NT2/D1 (cell line): ENCODE measurements at regions not wholly inside any gene's neighbourhood (a gene's known extent, or its start where the extent isn't known, plus 50 kb on each side); places are given as distances from the start of the nearest gene placed in this dataset.

ENCODE experiments used
- DNase-seq: peaks from one replicate; pipeline ENCODE4 v3.0.0-alpha.2; 2011; ENCODE audit warnings: low read depth, low spot score
- H3K27me3 ChIP-seq: 2 replicates; pipeline ENCODE4 v1.6.0; 2011; ENCODE audit warnings: mild to moderate bottlenecking; ENCODE audit not compliant: insufficient read length, insufficient read depth
- H3K36me3 ChIP-seq: 2 replicates; pipeline ENCODE4 v1.6.1; 2011; ENCODE audit warnings: mild to moderate bottlenecking, low read length, mixed read lengths; ENCODE audit not compliant: insufficient read depth, insufficient read length
- H3K4me1 ChIP-seq: 2 replicates; pipeline ENCODE4 v1.5.1; 2011; ENCODE audit not compliant: insufficient read depth, insufficient read length
- H3K4me3 ChIP-seq: 2 replicates; pipeline ENCODE4 v1.5.1; 2011; ENCODE audit warnings: low read depth; ENCODE audit not compliant: insufficient read length
- H3K9ac ChIP-seq: 2 replicates; pipeline ENCODE4 v1.6.0; 2011; ENCODE audit warnings: low read depth; ENCODE audit not compliant: insufficient read length
- H3K9me3 ChIP-seq: 2 replicates; pipeline ENCODE4 v1.5.1; 2011; ENCODE audit warnings: mild to moderate bottlenecking, low read length; ENCODE audit not compliant: insufficient read depth
- SUZ12 ChIP-seq: IDR thresholded peaks from 2 replicates; pipeline ENCODE4 v1.6.1; 2011; ENCODE audit not compliant: insufficient read length, insufficient read depth; ENCODE audit errors: extremely low read depth
- YY1 ChIP-seq: IDR thresholded peaks from 2 replicates; pipeline ENCODE4 v1.6.1; 2011; ENCODE audit not compliant: insufficient read length, insufficient read depth
- ZNF274 ChIP-seq: IDR thresholded peaks from 2 replicates; pipeline ENCODE4 v1.6.1; 2011; ENCODE audit warnings: mild to moderate bottlenecking, low read depth, low read length

DNA sequence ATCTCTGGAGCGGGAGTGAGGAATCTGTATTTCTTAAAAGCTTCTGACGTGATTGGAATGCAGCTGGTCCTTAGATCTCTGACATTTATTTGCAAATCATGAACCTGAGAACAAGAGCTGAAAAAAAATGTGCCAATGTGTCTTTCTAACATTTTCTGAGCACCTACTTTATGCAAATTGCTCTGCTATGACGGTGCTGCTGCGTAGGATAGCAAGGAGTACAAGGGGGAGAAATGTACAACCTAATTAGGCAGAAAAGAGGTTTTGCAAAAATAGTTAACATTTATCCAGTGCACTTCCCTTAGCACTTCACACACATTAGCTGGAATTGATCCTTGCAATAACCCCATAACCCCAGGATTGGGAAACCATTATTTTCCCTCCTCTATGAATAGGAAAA lies 357.5 kb downstream of the TLE4 start:
- Histone ChIP-seq H3K4me3 (no peak overlapping the region), H3K27me3 (no peaks in the 10 kb centered on the region), H3K4me1 (no peaks in the 10 kb centered on the region), H3K36me3 (no peaks in the 10 kb centered on the region), H3K9me3 (no peaks in the 10 kb centered on the region), H3K9ac (no peak overlapping the region)
- TF ChIP-seq YY1 (no peak), SUZ12 (no peak), ZNF274 (no peak)
- no peak for DNase-seq

DNA sequence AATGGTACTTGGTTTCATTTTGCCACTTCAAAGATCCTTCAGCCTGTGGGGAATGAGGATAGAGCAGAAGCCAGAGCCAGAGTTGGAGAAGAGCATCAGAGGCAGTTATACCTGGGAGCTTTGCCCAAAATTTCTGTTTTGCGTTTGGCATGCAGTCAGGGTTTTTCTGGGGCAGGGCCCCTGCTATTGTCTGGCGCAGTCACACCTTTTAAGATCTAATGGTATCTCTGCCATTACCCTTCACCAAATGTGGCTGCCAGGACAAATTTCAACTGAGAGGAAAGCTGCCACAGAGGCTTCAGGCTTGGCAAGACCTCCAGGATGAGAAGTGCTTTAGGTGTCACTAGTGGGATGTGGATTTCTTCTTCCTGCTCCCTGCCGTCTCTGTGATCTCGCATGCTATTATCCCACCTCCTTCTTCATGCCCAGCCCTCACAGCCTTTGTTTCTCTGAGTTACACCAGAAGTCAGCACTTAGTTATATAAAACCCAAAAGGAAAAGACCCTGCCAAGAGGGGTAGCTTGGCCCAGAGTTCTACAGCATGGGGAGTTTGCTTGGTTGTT lies 357.0 kb downstream of the TLE4 start:
- H3K9me3 ChIP-seq = no peaks in the 10 kb centered on the region
- no peak overlapping the region for H3K4me3 ChIP-seq

GRCh38 chr9:79925326-79925725 lies 353.6 kb downstream of the TLE4 start:
- Histone ChIP-seq H3K4me1 (no peaks in the 10 kb centered on the region), H3K9me3 (no peaks in the 10 kb centered on the region), H3K36me3 (no peaks in the 10 kb centered on the region), H3K9ac (no peak overlapping the region), H3K27me3 (no peaks in the 10 kb centered on the region), H3K4me3 (no peak overlapping the region)
- no peak for DNase-seq
- no peak for TF ChIP-seq YY1
- no peak for TF ChIP-seq ZNF274
- no peak for TF ChIP-seq SUZ12

More for the DNA sequence above, 357.0 kb downstream of the TLE4 start:
- Histone ChIP-seq H3K9ac (no peak overlapping the region), H3K36me3 (no peaks in the 10 kb centered on the region), H3K4me1 (no peaks in the 10 kb centered on the region), H3K27me3 (no peaks in the 10 kb centered on the region)
- TF ChIP-seq SUZ12 (no peak), ZNF274 (no peak), YY1 (no peak)
- no peak for DNase-seq

- Histone ChIP-seq H3K9me3 (no peaks in the 10 kb centered on the region), H3K4me3 (no peak overlapping the region), H3K27me3 (no peaks in the 10 kb centered on the region), H3K9ac (no peak overlapping the region), H3K4me1 (no peaks in the 10 kb centered on the region), H3K36me3 (no peaks in the 10 kb centered on the region)
- no peak for TF ChIP-seq SUZ12
- no peak for TF ChIP-seq YY1
- TF ChIP-seq ZNF274 = no peak
- DNase-seq = no peak
Measured at GRCh38 chr9:79924836-79925235, 353.1 kb downstream of the TLE4 start.

DNA sequence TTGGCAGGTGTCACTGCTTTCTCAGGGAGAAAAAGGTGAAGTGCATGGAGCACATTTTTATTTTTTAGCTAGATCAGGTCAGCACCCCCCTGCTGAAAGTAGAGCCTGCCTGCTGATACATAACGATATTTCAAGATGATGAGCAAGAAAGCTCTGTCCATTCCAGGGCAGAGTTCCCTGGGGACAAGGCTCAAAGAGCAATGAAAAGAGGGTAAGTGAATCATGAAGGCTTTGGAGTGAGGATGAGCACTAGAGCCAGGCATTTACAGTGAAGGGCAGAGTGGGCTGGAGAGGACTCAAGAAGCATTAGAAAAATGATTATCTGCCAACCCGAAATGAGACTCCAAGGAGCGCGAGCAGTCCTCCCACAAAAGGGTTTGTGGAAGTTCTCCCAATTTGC lies 345.7 kb downstream of the TLE4 start:
- Histone ChIP-seq H3K4me3 (no peak overlapping the region), H3K27me3 (no peaks in the 10 kb centered on the region), H3K4me1 (no peaks in the 10 kb centered on the region), H3K36me3 (no peaks in the 10 kb centered on the region), H3K9me3 (no peaks in the 10 kb centered on the region), H3K9ac (no peak overlapping the region)
- TF ChIP-seq SUZ12 (no peak), ZNF274 (no peak), YY1 (no peak)
- DNase-seq = no peak

DNA sequence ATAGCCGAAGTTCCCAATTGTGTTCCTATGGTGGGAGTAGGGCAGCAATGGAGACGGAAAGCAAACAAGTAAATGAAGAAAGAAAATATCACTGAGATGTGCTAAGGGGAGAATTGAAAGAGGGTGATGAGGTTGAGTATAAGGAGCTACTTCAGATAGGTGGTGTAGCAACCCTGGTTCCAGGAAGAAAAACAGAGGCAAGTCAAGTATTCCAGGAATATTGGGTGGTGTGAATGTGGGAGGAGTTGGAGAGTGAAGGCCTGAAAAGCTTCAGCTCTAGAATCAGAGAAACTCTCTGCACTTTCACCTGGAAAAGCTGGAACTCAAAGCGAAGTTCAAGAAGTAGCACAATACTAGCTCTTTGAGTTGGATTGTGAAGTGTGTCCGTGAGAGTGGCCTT lies 342.1 kb downstream of the TLE4 start:
- no peak for TF ChIP-seq YY1
- no peak for TF ChIP-seq SUZ12
- no peak for TF ChIP-seq ZNF274
- Histone ChIP-seq H3K4me3 (no peak overlapping the region), H3K27me3 (no peaks in the 10 kb centered on the region), H3K36me3 (no peaks in the 10 kb centered on the region), H3K4me1 (no peaks in the 10 kb centered on the region), H3K9me3 (no peaks in the 10 kb centered on the region), H3K9ac (no peak overlapping the region)
- DNase-seq = no peak

- H3K36me3 ChIP-seq = no peaks in the 10 kb centered on the region
Measured at GRCh38 chr9:79912318-79913070, 340.7 kb downstream of the TLE4 start.

More at GRCh38 chr9:79912318-79913070, 340.7 kb downstream of the TLE4 start:
- no peaks in the 10 kb centered on the region for H3K4me1 ChIP-seq
- H3K4me3 ChIP-seq = no peak overlapping the region
- TF ChIP-seq SUZ12 (no peak), YY1 (no peak), ZNF274 (no peak)
- H3K9ac ChIP-seq = no peak overlapping the region
- H3K27me3 ChIP-seq = no peaks in the 10 kb centered on the region
- no peaks in the 10 kb centered on the region for H3K9me3 ChIP-seq
- DNase-seq = no peak
